ENCODE measurements at regions not wholly inside any gene's neighbourhood (a gene's known extent, or its start where the extent isn't known, plus 50 kb on each side); places are given as distances from the start of the nearest gene placed in this dataset.
"Not testable (repeated sequence)": the region's sequence is repeated elsewhere in the genome, so short reads cannot be mapped to it uniquely, and the experiment has no call there.

GRCh38 chr18:22066083-22066485 is 103.3 kb upstream of the GATA6 start:
- DNase-seq (ENCODE audit: low read depth) = no peak
- H3K4me3 ChIP-seq (ENCODE audit: low read length) = no peak overlapping the region
- TF ChIP-seq CTCF (IDR thresholded peaks at IDR 0.05; ENCODE audit: insufficient read depth, low read depth, low read length, missing control alignments) = no peak

GRCh38 chr18:22067109-22067508 is 102.3 kb upstream of the GATA6 start:
- DNase-seq (ENCODE audit: low read depth) = no peak
- no peak for TF ChIP-seq CTCF (IDR thresholded peaks at IDR 0.05; ENCODE audit: insufficient read depth, low read depth, low read length, missing control alignments)
- no peak overlapping the region for H3K4me3 ChIP-seq (ENCODE audit: low read length)

GRCh38 chr18:22067682-22068081 is 101.7 kb upstream of the GATA6 start:
- H3K4me3 ChIP-seq (ENCODE audit: low read length) = no peak overlapping the region
- no peak for TF ChIP-seq CTCF (IDR thresholded peaks at IDR 0.05; ENCODE audit: insufficient read depth, low read depth, low read length, missing control alignments)
- peak; percentile 28 for DNase-seq (ENCODE audit: low read depth)

DNA sequence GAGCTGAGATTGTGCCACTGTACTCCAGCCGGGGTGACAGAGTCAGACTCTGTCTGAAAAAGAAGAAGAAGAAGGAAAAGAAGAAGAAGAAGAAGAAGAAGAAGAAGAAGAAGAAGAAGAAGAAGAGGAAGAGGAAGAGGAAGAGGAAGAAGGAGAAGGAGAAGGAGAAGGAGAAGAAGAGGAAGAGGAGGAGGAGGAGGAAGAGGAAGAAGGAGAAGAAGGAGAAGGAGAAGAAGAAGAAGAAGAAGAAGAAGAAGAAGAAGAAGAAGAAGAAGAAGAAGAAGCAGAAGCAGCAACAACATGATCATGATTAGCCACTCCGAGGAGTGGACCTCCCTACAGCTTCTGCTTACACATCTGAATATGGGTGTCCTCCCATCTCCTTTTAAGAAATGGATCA is 100.6 kb upstream of the GATA6 start:
- DNase-seq (ENCODE audit: low read depth); H3K4me3 ChIP-seq (ENCODE audit: low read length): not testable (repeated sequence)

DNA sequence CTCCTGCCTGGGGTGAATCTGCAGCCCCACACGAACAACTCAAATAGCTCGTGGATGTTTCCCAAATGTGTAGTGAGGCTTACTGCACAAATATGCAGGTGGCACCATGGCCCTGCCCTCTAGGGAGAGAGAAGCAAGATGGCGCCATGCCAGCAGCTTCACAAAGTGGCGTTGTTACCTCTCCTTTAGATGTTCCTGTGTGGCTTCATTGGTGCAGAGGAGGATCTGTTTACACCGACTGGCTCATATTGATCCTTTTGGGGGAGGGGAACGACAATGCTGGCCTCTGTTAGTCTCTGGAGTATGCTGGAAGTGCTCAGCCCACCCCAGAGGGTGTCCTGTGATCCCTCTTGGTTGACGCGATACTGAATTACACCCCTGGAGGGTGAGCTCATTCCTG is 99.5 kb upstream of the GATA6 start:
- no peak for TF ChIP-seq CTCF (IDR thresholded peaks at IDR 0.05; ENCODE audit: insufficient read depth, low read depth, low read length, missing control alignments)
- no peak for DNase-seq (ENCODE audit: low read depth)
- H3K4me3 ChIP-seq (ENCODE audit: low read length) = no peak overlapping the region

DNA sequence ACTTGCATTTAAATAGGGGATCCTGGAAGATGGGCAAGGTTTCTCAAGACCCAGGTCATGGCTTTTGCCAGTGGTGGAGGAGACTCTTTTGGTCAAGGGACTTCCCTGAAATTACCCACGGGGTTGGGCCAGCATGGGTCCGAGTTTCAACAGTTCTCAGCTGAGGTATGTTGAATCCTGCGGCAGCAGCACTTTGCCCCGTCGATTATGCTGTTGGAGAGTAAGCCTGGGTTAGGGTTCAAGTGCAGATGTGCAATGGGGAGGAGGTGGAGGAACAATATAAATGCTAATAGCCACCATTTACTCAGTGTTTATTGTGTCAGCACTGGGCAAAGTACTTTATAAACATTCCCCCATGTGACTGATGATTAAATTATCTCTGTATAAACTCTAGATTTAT is 96.0 kb upstream of the GATA6 start:
- H3K4me3 ChIP-seq (ENCODE audit: low read length) = no peak overlapping the region
- no peak for DNase-seq (ENCODE audit: low read depth)
- TF ChIP-seq CTCF (IDR thresholded peaks at IDR 0.05; ENCODE audit: insufficient read depth, low read depth, low read length, missing control alignments) = no peak

DNA sequence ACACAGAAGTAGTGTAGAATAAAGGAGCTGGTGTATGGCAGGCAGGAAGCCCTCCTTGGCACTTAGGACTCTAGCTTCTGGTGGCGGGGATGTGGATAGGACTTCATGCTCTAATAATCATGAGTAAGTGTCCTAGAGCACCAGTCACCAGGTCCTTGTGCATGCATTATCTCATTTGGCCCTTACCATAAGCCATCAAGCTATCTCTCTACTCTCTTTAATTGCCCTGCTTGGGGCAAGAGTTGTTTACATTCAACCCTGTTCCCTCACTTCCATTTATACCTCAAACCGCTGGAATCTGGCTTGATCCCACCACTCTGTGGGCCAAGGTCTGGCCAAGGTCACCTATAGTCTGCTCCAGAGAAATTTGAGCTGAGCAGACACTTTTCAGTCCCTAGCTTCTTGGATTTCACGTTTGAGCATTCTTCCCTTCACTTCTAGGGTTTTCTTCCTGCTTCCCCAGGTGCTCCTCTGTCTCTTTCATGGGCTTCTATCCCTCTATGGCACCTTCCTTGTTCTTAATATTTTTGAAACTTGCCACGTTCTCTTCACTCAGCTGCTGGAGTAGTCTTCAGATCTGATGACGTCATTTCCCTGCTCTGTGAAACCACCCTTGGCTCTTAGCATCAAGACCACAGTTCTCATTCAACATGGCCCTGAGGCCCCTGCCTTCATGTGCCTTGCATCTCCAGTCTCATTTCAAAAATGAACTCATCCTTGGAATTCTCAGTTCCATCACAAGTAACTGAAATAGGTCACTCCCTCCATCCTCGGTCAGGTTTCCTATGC is 94.9 kb upstream of the GATA6 start:
- H3K4me3 ChIP-seq (ENCODE audit: low read length) = no peak overlapping the region
- no peak for TF ChIP-seq CTCF (IDR thresholded peaks at IDR 0.05; ENCODE audit: insufficient read depth, low read depth, low read length, missing control alignments)
- DNase-seq (ENCODE audit: low read depth) = no peak

All from epithelial cell of esophagus (primary cell).